Mesenchymal stem cell (in vitro differentiated cells and primary cell): ENCODE measurements at regions not wholly inside any gene's neighbourhood (a gene's known extent, or its start where the extent isn't known, plus 50 kb on each side); places are given as distances from the start of the nearest gene placed in this dataset.
"Not testable (repeated sequence)": the region's sequence is repeated elsewhere in the genome, so short reads cannot be mapped to it uniquely, and the experiment has no call there.

Experiments used
- DNase-seq: peaks from one replicate; pipeline ENCODE4 v3.0.0-alpha.2; 2013
- H2AFZ ChIP-seq: one replicate; pipeline ENCODE4 v1.6.1; 2013; ENCODE audit warnings: low read depth, mild to moderate bottlenecking, control low read depth, inconsistent platforms, low read length, moderate library complexity
- H2AK5ac ChIP-seq: 2 replicates; pipeline ENCODE4 v1.6.1; 2013; ENCODE audit warnings: low read length, moderate library complexity, mild to moderate bottlenecking, inconsistent platforms; ENCODE audit not compliant: severe bottlenecking
- H2BK120ac ChIP-seq: one replicate; pipeline ENCODE4 v1.6.1; 2013; ENCODE audit warnings: low read depth, mild to moderate bottlenecking, inconsistent platforms, low read length, moderate library complexity
- H2BK12ac ChIP-seq, 2 experiments: one replicate each; pipeline ENCODE4 v1.6.1; 2013; ENCODE audit warnings: inconsistent platforms in 2 of 2, low read length in 2 of 2, mild to moderate bottlenecking in 2 of 2, moderate library complexity in 2 of 2, control low read depth in 1 of 2
- H2BK15ac ChIP-seq: one replicate; pipeline ENCODE4 v1.6.1; 2013; ENCODE audit warnings: mild to moderate bottlenecking, low read depth, inconsistent platforms; ENCODE audit not compliant: poor library complexity, severe bottlenecking
- H2BK5ac ChIP-seq: 2 replicates; pipeline ENCODE4 v1.6.1; 2013; ENCODE audit warnings: low read depth, mild to moderate bottlenecking, low read length, control low read depth, inconsistent platforms; ENCODE audit not compliant: poor library complexity, severe bottlenecking
- H3K14ac ChIP-seq, 2 experiments: one replicate each; pipeline ENCODE4 v1.6.1; 2013; ENCODE audit warnings: inconsistent platforms in 2 of 2, low read length in 2 of 2, control low read depth in 1 of 2, mild to moderate bottlenecking in 1 of 2, moderate library complexity in 1 of 2
- H3K18ac ChIP-seq, 2 experiments: one replicate each; pipeline ENCODE4 v1.6.1; 2013; ENCODE audit warnings: inconsistent platforms in 2 of 2, low read length in 2 of 2, control low read depth in 1 of 2, low read depth in 1 of 2, mild to moderate bottlenecking in 1 of 2
- H3K23ac ChIP-seq, 2 experiments: one replicate each; pipeline ENCODE4 v1.6.1; 2013; ENCODE audit warnings: inconsistent platforms in 2 of 2, low read length in 2 of 2, mild to moderate bottlenecking in 2 of 2, moderate library complexity in 2 of 2, control low read depth in 1 of 2
- H3K27ac ChIP-seq: 2 replicates; pipeline ENCODE4 v1.5.1; 2013; ENCODE audit warnings: mild to moderate bottlenecking, moderate library complexity, low read length, control low read depth, inconsistent platforms; ENCODE audit not compliant: poor library complexity, severe bottlenecking
- H3K27me3 ChIP-seq, 2 experiments: 2 replicates each; pipeline versions ENCODE4 v1.6.1 to v1.7.0; 2013; ENCODE audit warnings: low read length in 2 of 2, mild to moderate bottlenecking in 2 of 2, moderate library complexity in 2 of 2, control low read depth in 1 of 2, inconsistent platforms in 1 of 2; ENCODE audit not compliant: control insufficient read depth in 1 of 2, insufficient read depth in 1 of 2
- H3K36me3 ChIP-seq, 2 experiments: 2 replicates each; pipeline versions ENCODE4 v1.6.1 to v1.7.0; 2013; ENCODE audit warnings: low read length in 2 of 2, control low read depth in 1 of 2, inconsistent platforms in 1 of 2, low read depth in 1 of 2, mild to moderate bottlenecking in 1 of 2; ENCODE audit not compliant: insufficient read depth in 2 of 2, control insufficient read depth in 1 of 2
- H3K4ac ChIP-seq, 2 experiments: one replicate each; pipeline ENCODE4 v1.6.1; 2013; ENCODE audit warnings: inconsistent platforms in 2 of 2, low read length in 2 of 2, mild to moderate bottlenecking in 2 of 2, moderate library complexity in 2 of 2, control low read depth in 1 of 2, low read depth in 1 of 2
- H3K4me1 ChIP-seq: 2 replicates; pipeline ENCODE4 v1.6.1; 2013; ENCODE audit warnings: low read depth, low read length, control low read depth; ENCODE audit not compliant: control insufficient read depth, insufficient read depth
- H3K4me2 ChIP-seq: 2 replicates; pipeline ENCODE4 v1.6.1; 2013; ENCODE audit warnings: low read length, mild to moderate bottlenecking, inconsistent platforms; ENCODE audit not compliant: poor library complexity, severe bottlenecking
- H3K4me3 ChIP-seq, 2 experiments: 2 replicates each; pipeline versions ENCODE4 v1.5.1 to v1.7.0; 2013; ENCODE audit warnings: low read length in 2 of 2, mild to moderate bottlenecking in 2 of 2, control low read depth in 1 of 2, low read depth in 1 of 2; ENCODE audit not compliant: insufficient read depth in 1 of 2
- H3K79me1 ChIP-seq: replicated peaks from 2 replicates; pipeline ENCODE4 v1.6.1; 2013; ENCODE audit warnings: mild to moderate bottlenecking, control low read depth, low read length, inconsistent platforms; ENCODE audit not compliant: poor library complexity, severe bottlenecking
- H3K9ac ChIP-seq: 2 replicates; pipeline ENCODE4 v1.7.0; 2013; ENCODE audit warnings: mild to moderate bottlenecking, low read length, moderate library complexity
- H3K9me3 ChIP-seq: 2 replicates; pipeline ENCODE4 v1.7.0; 2013; ENCODE audit warnings: mild to moderate bottlenecking, low read length; ENCODE audit not compliant: control insufficient read depth
- H4K8ac ChIP-seq: one replicate; pipeline ENCODE4 v1.6.1; 2013; ENCODE audit warnings: inconsistent platforms, mild to moderate bottlenecking, low read length, moderate library complexity
- H4K91ac ChIP-seq: one replicate; pipeline ENCODE4 v1.6.1; 2013; ENCODE audit warnings: mild to moderate bottlenecking, low read length, inconsistent platforms
- WGBS: methylation state at CpG from one replicate; pipeline ENCODE4 v1.1.7; 2013; ENCODE audit warnings: mixed read lengths; 5-methylcytosine and 5-hydroxymethylcytosine counted together

GRCh38 chr21:6109774-6110173 lies 4411.6 kb upstream of the TPTE start:
- WGBS = no CpG with 5 or more reads among the region's 13 CpGs
- not testable (repeated sequence) for H2BK12ac ChIP-seq, H2AK5ac ChIP-seq, H3K27ac ChIP-seq, H3K79me1 ChIP-seq, H3K23ac ChIP-seq, H3K4ac ChIP-seq, H4K91ac ChIP-seq, H3K4me3 ChIP-seq, H2BK5ac ChIP-seq, H2BK120ac ChIP-seq, H3K9ac ChIP-seq, H3K4me1 ChIP-seq, H2BK15ac ChIP-seq, H3K36me3 ChIP-seq, H3K14ac ChIP-seq, H3K9me3 ChIP-seq, H4K8ac ChIP-seq, H2AFZ ChIP-seq, H3K4me2 ChIP-seq, H3K18ac ChIP-seq, H3K27me3 ChIP-seq
- DNase-seq = peak; percentile 47

DNA sequence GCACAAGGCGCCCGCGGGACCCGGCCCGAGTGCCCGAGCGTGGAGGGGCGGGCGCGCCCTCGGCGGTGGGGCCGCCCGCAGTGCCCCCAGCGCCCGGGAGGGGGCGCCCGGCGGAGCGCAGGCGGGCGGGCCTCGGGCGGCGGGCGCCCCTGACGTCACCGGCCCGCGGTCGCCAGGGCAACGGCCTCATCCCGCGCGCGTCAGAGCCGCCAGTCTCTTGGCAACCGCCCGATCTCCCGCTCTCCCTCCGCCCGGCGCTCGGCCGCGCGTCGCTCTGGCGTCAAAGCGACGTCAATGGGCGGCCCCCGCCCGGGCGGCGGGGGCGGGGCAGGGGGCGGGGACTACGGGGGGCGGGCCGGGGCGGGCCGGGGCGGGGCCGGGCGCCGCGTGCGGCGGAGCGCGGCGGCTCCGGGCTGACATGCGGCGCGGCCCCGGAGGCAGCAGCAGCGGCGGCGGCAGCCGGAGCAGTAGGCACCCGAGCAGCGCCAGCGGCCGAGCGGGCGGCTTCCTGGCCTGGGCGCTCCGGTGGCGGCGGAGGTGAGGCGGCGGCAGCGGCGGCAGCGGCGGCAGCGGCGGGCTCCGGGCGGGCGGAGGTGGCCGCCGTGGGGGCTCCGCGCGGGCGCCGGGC lies 4410.6 kb upstream of the TPTE start:
- not testable (repeated sequence) for H3K79me1 ChIP-seq, H2BK5ac ChIP-seq, H2AFZ ChIP-seq, H3K23ac ChIP-seq, H3K9me3 ChIP-seq, H3K36me3 ChIP-seq, H3K18ac ChIP-seq, H3K14ac ChIP-seq, H3K4me1 ChIP-seq, DNase-seq, H4K8ac ChIP-seq, H2BK15ac ChIP-seq, H2AK5ac ChIP-seq, H3K27me3 ChIP-seq, H2BK120ac ChIP-seq, H3K27ac ChIP-seq, H4K91ac ChIP-seq, H2BK12ac ChIP-seq, H3K4ac ChIP-seq, H3K9ac ChIP-seq, H3K4me2 ChIP-seq, H3K4me3 ChIP-seq
- WGBS = no CpG with 5 or more reads among the region's 110 CpGs

GRCh38 chr21:6111354-6111753 lies 4410.0 kb upstream of the TPTE start:
- not testable (repeated sequence) for H3K9ac ChIP-seq, H3K14ac ChIP-seq, H3K36me3 ChIP-seq, DNase-seq, H3K9me3 ChIP-seq, H3K23ac ChIP-seq, H2AK5ac ChIP-seq, H4K8ac ChIP-seq, H3K4me1 ChIP-seq, H3K4ac ChIP-seq, H3K18ac ChIP-seq, H2BK15ac ChIP-seq, H3K27ac ChIP-seq, H2BK120ac ChIP-seq, H2BK12ac ChIP-seq, H3K27me3 ChIP-seq, H3K4me2 ChIP-seq, H2BK5ac ChIP-seq, H2AFZ ChIP-seq, H3K4me3 ChIP-seq, H3K79me1 ChIP-seq, H4K91ac ChIP-seq
- WGBS = no CpG with 5 or more reads among the region's 46 CpGs

DNA sequence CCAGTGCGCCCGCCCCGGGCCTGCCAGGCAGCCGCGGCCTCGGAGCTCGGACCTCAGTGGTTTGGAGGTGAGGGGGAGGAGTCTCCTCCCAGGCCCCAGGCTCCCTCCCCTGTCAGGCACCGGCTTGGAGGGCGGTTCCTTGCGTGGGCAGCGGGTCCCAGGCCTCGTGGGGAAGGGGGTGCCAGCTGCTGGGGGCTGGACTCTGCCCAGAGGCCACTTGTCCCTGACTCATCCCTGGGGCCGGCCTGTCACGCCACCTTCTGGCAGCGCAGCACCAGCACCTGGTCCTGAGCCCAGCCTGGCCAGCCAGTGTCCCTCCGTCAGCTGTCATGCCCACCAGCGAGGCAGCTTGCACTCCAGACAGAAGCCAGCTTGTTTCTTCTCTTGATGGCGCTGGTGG lies 4403.0 kb upstream of the TPTE start:
- not testable (repeated sequence) for H3K14ac ChIP-seq, H3K18ac ChIP-seq, H2BK15ac ChIP-seq, H3K9ac ChIP-seq, H3K9me3 ChIP-seq, H2AK5ac ChIP-seq, H3K79me1 ChIP-seq, H3K27me3 ChIP-seq, H3K4me1 ChIP-seq, H4K8ac ChIP-seq, H2BK5ac ChIP-seq, H2BK120ac ChIP-seq, H4K91ac ChIP-seq, H3K27ac ChIP-seq, H3K36me3 ChIP-seq, H3K4ac ChIP-seq, H3K4me2 ChIP-seq, H2BK12ac ChIP-seq, H3K4me3 ChIP-seq, DNase-seq, H2AFZ ChIP-seq, H3K23ac ChIP-seq
- no CpG with 5 or more reads among the region's 18 CpGs for WGBS
